Neural crest cell (in vitro differentiated cells): ENCODE measurements at regions not wholly inside any gene's neighbourhood (a gene's known extent, or its start where the extent isn't known, plus 50 kb on each side); places are given as distances from the start of the nearest gene placed in this dataset.

Source experiments
- DNase-seq: peaks from one replicate; pipeline ENCODE4 v3.0.0; 2021; ENCODE audit warnings: low read depth, mixed read lengths, low spot score
- H3K27ac Mint-ChIP-seq: one replicate; pipeline ENCODE4 v1.8.0; 2021; ENCODE audit warnings: mild to moderate bottlenecking, mixed read lengths; ENCODE audit not compliant: unreplicated experiment
- H3K27me3 Mint-ChIP-seq: 2 replicates; pipeline ENCODE4 v1.8.0; 2021; ENCODE audit warnings: low read depth, mild to moderate bottlenecking, mixed read lengths
- H3K36me3 Mint-ChIP-seq: 2 replicates; pipeline ENCODE4 v1.8.0; 2021; ENCODE audit warnings: low read depth, mild to moderate bottlenecking, mixed read lengths
- H3K4me1 Mint-ChIP-seq: 2 replicates; pipeline ENCODE4 v1.8.0; 2021; ENCODE audit warnings: mixed read lengths
- H3K4me3 Mint-ChIP-seq: one replicate; pipeline ENCODE4 v1.8.0; 2021; ENCODE audit warnings: mild to moderate bottlenecking, mixed read lengths
- H3K9me3 Mint-ChIP-seq: 2 replicates; pipeline ENCODE4 v1.8.0; 2021; ENCODE audit warnings: mixed read lengths
- CTCF ChIP-seq: fragments of 200-600 bp; sonication (generic); conservative IDR thresholded peaks from 2 replicates; pipeline ENCODE4 v1.5.0; 2021; ENCODE audit warnings: antibody characterized with exemption, mild to moderate bottlenecking

- Mint-ChIP-seq H3K36me3 (peaks cover 5% of the 10 kb centered on the region), H3K27ac (no peak overlapping the region), H3K9me3 (peaks cover 7% of the 10 kb centered on the region), H3K4me3 (no peak overlapping the region), H3K27me3 (no peaks in the 10 kb centered on the region), H3K4me1 (no peaks in the 10 kb centered on the region)
- DNase-seq = no peak
- no peak for TF ChIP-seq CTCF
Observed at GRCh38 chr16:76038097-76038496, 239.1 kb upstream of the CNTNAP4 start.

- Mint-ChIP-seq H3K27ac (no peak overlapping the region), H3K9me3 (peaks cover 12% of the 10 kb centered on the region), H3K4me1 (no peaks in the 10 kb centered on the region), H3K36me3 (peaks cover 4% of the 10 kb centered on the region), H3K27me3 (no peaks in the 10 kb centered on the region), H3K4me3 (no peak overlapping the region)
- no peak for TF ChIP-seq CTCF
- DNase-seq = no peak
Observed at GRCh38 chr16:76052725-76053124, 224.5 kb upstream of the CNTNAP4 start.

GRCh38 chr16:76059186-76059585 lies 218.0 kb upstream of the CNTNAP4 start:
- H3K27ac Mint-ChIP-seq = peak overlapping the region; percentile 40
- no peak for DNase-seq
- H3K27me3 Mint-ChIP-seq = no peaks in the 10 kb centered on the region
- H3K4me1 Mint-ChIP-seq = peaks cover 24% of the 10 kb centered on the region
- peaks cover 4% of the 10 kb centered on the region for H3K9me3 Mint-ChIP-seq
- TF ChIP-seq CTCF = no peak
- H3K4me3 Mint-ChIP-seq = no peak overlapping the region
- H3K36me3 Mint-ChIP-seq = no peaks in the 10 kb centered on the region

- no peak for TF ChIP-seq CTCF
- no peak for DNase-seq
- Mint-ChIP-seq H3K27me3 (peaks cover 1% of the 10 kb centered on the region), H3K4me1 (peaks cover 27% of the 10 kb centered on the region), H3K36me3 (no peaks in the 10 kb centered on the region), H3K4me3 (no peak overlapping the region), H3K27ac (no peak overlapping the region), H3K9me3 (peaks cover 4% of the 10 kb centered on the region)
Observed at GRCh38 chr16:76059701-76060100, 217.5 kb upstream of the CNTNAP4 start.

- DNase-seq = no peak
- H3K27me3 Mint-ChIP-seq = no peaks in the 10 kb centered on the region
- H3K4me1 Mint-ChIP-seq = no peaks in the 10 kb centered on the region
- no peak overlapping the region for H3K27ac Mint-ChIP-seq
- TF ChIP-seq CTCF = no peak
- H3K9me3 Mint-ChIP-seq = peaks cover 8% of the 10 kb centered on the region
- H3K4me3 Mint-ChIP-seq = no peak overlapping the region
- H3K36me3 Mint-ChIP-seq = peaks cover 6% of the 10 kb centered on the region
Observed at GRCh38 chr16:76071690-76072089, 205.5 kb upstream of the CNTNAP4 start.

- Mint-ChIP-seq H3K9me3 (no peaks in the 10 kb centered on the region), H3K4me1 (peaks cover 9% of the 10 kb centered on the region), H3K36me3 (no peaks in the 10 kb centered on the region), H3K4me3 (no peak overlapping the region), H3K27ac (no peak overlapping the region), H3K27me3 (peaks cover 2% of the 10 kb centered on the region)
- DNase-seq = no peak
- TF ChIP-seq CTCF = no peak
Observed at GRCh38 chr16:76081967-76082366, 195.2 kb upstream of the CNTNAP4 start.
